GM23248 (cell line): ENCODE measurements at regions not wholly inside any gene's neighbourhood (a gene's known extent, or its start where the extent isn't known, plus 50 kb on each side); places are given as distances from the start of the nearest gene placed in this dataset.

Experiments
- EZH2 ChIP-seq: fragments of 200-600 bp; sonication (generic); IDR thresholded peaks from 2 replicates; pipeline ENCODE4 v1.6.1; 2018; ENCODE audit warnings: antibody characterized with exemption, mild to moderate bottlenecking; ENCODE audit not compliant: insufficient read depth, poor library complexity, severe bottlenecking
- EZH2phosphoT487 ChIP-seq: fragments of 200-600 bp; sonication (generic); IDR thresholded peaks from 2 replicates; pipeline ENCODE4 v1.6.1; 2018; ENCODE audit warnings: antibody characterized with exemption, moderate library complexity, mild to moderate bottlenecking, low read depth; ENCODE audit not compliant: insufficient read depth

DNA sequence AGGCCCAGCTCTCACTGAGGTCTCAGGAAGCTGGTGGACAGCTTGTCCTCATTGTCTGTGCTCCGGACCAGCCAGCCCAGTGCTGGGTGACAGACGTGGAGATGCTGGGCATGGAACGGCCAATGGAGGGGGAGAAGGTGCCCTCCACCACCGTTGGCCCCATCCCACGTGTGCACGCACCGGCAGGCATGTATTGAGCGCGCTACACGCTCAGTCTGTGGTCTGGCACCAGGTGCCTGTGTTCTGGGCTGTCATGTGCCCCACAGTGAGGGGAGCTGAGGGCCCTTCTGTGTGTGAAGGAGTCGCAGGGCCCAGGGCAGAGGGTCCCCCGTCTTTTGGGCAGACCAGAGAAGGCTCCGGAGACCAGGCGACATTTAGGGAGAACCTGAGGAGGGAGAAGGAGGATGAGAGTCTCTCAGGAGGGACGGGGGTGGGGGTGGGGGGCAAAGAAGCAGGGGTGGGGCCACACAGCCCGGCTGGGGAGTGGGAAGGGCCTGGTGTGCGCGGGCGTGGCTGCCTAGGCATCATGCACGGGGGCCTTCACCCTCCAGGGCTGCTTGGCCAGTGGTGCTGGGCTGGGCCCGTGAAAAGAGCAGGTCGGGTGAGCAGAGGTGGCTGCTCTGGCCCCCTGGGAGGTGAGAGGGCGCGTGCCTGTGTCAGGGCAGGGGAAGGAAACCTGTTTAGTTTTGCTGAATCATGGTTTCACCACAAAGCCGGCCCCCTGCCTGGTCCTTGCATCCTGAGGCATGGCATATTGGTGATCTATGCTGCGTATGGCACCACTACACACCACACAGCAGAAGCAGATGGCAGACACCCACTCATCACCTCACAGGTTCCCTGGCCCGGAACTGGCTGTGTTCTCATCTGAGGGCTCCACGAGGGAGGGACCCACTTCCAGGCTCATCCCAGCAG, 86.7 kb upstream of the TTC34 start:
- TF ChIP-seq EZH2phosphoT487 (no peak), EZH2 (no peak)
